ENCODE measurements at regions not wholly inside any gene's neighbourhood (a gene's known extent, or its start where the extent isn't known, plus 50 kb on each side); places are given as distances from the start of the nearest gene placed in this dataset.

DNA sequence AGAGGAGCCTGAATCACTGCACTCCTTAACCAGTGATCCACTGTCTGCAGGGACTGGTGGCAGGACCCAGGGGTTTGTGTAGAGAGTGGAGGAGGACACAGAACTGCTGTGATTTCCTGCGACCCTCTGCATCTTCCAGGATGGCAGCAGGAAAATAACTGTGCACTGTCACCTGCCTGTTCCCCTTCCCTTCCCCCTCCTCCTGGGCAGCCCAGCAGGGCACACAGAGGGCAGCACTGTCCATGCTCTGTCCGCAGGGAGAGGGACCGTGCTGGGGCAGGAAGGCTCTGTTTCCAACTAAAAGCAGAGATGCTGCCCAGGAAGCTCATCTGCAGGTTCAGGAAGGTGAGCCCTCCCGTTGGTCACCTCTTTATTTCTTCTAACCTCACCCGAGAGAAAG is 168.7 kb downstream of the ZBTB18 start:
- no peak for DNase-seq (ENCODE audit: low read depth in 1 of 2, low spot score in 1 of 2)
- in situ Hi-C loops (cut with HindIII; ENCODE audit: low pct_unique_long_range_greater_than_20kb, low sequenced_read_pairs): no loop called here
- TF ChIP-seq JUND (IDR thresholded peaks at IDR 0.05; ENCODE audit: low read depth): no peak

DNA sequence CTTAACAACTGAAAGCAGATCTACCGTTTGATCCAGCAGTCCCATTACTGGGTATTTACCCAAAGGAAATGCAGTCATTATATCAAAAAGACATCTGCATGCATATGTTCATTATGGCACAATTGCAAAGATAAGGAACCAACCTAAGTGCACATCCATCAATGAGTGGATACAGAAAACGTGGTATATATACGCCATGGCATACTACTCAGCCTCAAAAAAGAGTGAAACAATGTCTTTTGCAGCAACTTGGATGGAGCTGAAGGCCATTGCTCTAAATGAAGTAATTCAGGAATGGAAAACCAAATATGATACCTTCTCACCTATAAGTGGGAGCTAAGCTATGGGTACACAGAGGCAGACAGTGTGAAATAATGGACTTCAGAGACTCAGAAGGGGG is 169.3 kb downstream of the ZBTB18 start:
- in situ Hi-C loops (cut with HindIII; ENCODE audit: low pct_unique_long_range_greater_than_20kb, low sequenced_read_pairs): no loop called here
- no peak for TF ChIP-seq JUND (IDR thresholded peaks at IDR 0.05; ENCODE audit: low read depth)
- no peak for DNase-seq (ENCODE audit: low read depth in 1 of 2, low spot score in 1 of 2)

DNA sequence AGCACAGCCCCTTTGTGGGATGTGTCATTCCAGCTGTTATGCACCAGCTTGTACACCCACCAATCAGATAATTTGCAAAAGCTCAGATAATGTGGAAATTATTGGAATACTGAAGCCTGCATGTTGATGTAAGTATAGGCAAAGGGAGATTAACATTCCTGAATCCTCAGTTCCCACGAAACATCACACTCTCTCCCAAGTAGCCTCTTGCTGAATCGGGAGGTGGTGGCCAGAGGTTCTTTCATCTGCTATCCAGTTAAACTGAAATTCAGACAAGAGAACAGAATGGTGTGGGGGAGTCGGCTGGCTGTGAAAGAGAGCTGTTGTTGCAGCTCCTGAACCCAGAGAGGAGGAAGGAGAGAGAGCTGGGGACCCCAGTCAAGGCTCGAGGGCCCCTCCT is 170.9 kb downstream of the ZBTB18 start:
- no peak for DNase-seq (ENCODE audit: low read depth in 1 of 2, low spot score in 1 of 2)
- no peak for TF ChIP-seq JUND (IDR thresholded peaks at IDR 0.05; ENCODE audit: low read depth)
- in situ Hi-C loops (cut with HindIII; ENCODE audit: low pct_unique_long_range_greater_than_20kb, low sequenced_read_pairs): no loop called here

DNA sequence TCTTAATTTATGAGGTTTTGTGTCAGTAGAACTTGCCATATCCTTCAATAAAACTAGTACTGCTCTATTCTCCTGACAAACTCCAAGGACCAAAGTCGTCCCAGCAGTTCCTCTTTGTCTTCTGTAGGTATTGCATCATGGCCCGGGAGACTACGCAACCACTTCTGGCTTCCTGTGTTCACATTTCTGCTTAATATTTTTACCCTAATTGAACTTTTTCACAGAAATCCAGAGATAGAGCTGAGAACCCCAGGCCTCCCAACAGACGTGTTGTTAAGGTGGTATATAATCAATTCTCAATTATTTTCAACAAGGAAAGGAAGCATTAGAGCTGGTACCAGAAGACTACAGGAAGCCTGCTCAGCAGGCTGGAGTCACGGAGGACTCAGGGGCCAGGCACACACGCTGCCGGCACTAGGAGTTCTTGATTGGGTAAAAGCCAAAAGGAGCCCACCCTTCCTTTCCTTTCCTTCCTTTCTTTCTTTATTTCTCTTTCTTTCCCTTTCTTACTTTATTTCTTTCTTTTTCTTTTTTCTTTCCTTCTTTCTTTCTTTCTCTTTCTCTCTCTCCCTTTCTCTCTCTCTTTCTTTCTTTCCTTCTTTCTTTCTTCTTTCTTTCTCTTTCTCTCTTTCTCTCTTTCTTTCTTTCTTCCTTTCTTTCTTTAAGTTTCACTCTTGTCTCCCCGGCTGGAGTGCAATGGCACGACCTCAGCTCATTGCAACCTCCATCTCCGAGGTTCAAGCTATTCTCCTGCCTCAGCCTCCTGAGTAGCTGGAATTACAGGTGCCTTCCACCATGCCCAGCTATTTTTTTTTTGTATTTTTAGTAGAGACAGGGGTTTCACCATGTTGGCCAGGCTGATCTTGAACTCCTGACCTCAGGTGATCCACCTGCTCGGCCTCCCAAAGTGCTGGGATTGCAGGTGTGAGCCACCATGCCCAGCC is 173.7 kb downstream of the ZBTB18 start:
- no peak for TF ChIP-seq JUND (IDR thresholded peaks at IDR 0.05; ENCODE audit: low read depth)
- no peak for DNase-seq (ENCODE audit: low read depth in 1 of 2, low spot score in 1 of 2)
- in situ Hi-C loops (cut with HindIII; ENCODE audit: low pct_unique_long_range_greater_than_20kb, low sequenced_read_pairs): no loop called here

DNA sequence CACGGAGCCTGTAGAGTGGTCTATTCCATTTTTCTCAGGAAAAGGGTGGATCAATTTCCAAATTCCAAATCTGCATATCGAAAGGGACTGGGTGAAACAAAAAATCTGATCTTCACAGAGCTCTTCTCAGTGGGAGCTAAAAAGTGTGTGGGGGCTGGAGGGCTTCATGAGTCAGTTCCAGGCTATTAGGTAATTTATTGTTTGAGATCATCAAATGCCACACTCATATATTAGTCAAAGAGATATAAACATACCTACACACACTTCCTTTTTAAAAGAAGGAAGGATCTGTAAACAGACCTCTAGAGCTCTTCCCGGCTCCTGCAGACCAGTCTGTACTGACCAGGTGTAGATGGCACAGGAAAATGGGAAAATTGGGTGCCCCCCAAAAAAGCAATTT is 175.4 kb downstream of the ZBTB18 start:
- no peak for TF ChIP-seq JUND (IDR thresholded peaks at IDR 0.05; ENCODE audit: low read depth)
- no peak for DNase-seq (ENCODE audit: low read depth in 1 of 2, low spot score in 1 of 2)
- in situ Hi-C loops (cut with HindIII; ENCODE audit: low pct_unique_long_range_greater_than_20kb, low sequenced_read_pairs): no loop called here

DNA sequence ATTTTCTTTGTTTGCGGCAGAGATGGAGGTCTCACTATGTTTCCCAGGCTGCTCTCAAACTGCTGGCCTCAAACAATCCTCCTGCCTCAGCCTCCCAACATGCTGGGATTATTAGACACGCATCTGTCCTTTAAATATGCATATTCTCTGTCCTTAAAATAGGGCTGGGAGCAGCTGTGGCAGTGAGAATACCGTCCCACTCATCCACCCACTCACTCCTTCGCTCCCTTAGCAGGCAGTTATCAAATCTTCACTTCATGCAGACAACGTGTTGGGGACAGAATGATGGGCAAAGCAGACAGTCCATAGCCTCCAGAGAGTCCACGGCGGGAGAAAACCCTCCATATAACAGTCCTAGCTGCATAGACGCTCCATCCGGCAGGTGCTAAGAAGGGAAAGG is 179.4 kb downstream of the ZBTB18 start:
- no peak for TF ChIP-seq JUND (IDR thresholded peaks at IDR 0.05; ENCODE audit: low read depth)
- in situ Hi-C loops (cut with HindIII; ENCODE audit: low pct_unique_long_range_greater_than_20kb, low sequenced_read_pairs): no loop called here
- DNase-seq (ENCODE audit: low read depth in 1 of 2, low spot score in 1 of 2): no peak

DNA sequence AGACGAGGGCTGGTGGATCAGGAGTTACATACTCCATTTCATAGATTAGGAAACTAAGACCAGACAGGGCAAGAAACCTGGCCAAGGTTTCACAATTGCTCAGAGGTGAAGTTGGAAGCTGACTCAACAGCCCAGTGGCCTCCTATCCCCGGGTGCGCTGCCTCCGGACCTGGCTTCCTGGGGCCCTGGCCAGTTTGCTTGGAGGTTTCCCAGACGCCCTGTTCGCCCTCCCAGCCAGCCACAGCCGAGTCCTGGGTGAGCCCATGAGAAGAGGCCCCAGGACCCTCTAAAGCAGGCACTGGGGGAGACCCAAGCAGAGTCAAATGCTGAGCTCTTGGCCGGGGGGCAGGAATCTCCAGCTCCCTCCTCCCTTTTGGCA is 180.1 kb downstream of the ZBTB18 start:
- TF ChIP-seq JUND (IDR thresholded peaks at IDR 0.05; ENCODE audit: low read depth): no peak
- in situ Hi-C loops (cut with HindIII; ENCODE audit: low pct_unique_long_range_greater_than_20kb, low sequenced_read_pairs): no loop called here
- no peak for DNase-seq (ENCODE audit: low read depth in 1 of 2, low spot score in 1 of 2)

DNA sequence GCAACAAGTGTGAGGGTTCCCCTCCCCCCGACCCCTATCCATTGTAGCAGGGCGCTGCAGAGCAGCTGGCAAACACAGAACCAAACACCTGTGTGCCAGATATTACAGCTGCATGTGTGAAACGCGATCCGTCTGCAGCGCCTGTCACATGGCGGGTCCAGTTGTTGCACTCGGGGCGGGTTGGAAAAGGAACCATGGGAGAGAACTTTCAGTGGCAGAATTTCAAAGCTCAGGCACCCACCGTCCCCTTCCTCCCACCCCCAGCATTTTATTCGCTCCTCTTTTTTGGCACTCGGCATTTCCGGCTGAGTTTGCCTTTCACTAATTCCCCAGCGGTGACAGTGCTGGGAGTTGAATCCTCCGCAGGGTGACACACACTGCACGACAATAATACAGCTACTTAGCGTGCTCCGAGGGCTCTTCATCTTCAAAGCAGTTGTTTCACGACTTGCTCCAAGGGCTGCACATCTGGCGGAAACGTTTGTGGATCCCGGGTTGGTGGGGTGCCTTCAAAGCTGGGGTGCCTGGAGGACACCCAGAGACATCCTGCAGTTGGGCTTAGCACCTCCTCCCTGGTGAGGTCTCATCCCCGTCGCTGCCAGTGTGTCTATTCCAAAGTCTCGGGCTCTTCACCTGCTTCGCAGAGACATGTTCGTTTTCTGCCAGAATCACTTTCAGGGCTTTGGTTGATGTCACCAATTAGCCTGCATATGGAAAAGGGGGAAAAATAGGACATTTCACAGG is 180.7 kb downstream of the ZBTB18 start:
- in situ Hi-C loops (cut with HindIII; ENCODE audit: low pct_unique_long_range_greater_than_20kb, low sequenced_read_pairs): no loop called here
- no peak for TF ChIP-seq JUND (IDR thresholded peaks at IDR 0.05; ENCODE audit: low read depth)
- peak in 1 of 2 experiments; percentile 23 for DNase-seq (ENCODE audit: low read depth in 1 of 2, low spot score in 1 of 2)

DNA sequence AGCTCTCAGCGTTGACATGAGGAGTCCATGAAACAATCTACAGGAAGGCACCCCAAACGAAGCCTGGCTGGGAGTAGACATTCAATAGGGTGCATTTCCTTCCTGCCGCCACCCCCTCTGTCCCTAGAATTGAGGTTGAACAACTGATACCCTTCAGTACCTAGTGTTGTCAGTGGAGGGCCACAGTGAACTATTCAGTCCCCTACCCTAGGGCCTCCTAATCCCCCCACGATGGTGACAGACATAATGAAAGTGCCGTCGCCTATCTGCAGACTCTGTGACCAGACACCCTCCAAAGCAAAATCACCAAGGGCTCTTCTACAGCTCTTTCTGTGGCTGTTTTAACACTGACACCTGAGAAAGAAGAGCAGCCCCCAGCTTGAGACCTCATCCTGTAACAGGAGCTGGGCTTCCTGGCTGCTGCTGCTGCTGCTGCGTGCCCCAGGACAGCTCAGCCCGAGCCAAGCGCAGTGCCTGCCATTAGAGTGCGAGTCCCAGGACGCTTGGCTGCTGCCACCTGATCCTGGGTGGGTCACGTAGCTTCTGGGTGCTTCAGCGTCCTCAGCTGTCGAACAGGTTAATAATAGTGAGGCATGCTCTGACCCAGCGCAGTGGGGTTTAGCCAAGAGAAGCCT is 183.0 kb downstream of the ZBTB18 start:
- no peak for TF ChIP-seq JUND (IDR thresholded peaks at IDR 0.05; ENCODE audit: low read depth)
- in situ Hi-C loops (cut with HindIII; ENCODE audit: low pct_unique_long_range_greater_than_20kb, low sequenced_read_pairs): no loop called here
- no peak for DNase-seq (ENCODE audit: low read depth in 1 of 2, low spot score in 1 of 2)

DNA sequence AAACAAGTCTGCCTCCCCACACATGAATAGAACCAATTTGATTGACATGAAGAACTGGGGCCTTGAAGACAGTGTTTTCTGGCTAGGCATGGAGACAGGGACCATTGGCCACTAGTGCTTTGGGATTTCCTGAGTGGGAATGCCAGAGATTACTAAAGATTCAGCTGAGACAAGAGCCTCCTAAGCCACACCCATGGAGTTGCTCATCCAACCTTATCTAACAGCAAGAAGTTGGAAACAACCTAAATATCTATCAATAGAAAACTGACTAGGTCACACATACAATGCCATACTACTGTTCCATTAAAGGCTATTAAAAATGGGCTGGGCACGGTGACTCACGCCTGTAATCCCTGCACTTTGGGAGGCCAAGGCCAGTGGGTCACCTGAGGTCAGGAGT is 184.1 kb downstream of the ZBTB18 start:
- TF ChIP-seq JUND (IDR thresholded peaks at IDR 0.05; ENCODE audit: low read depth): no peak
- DNase-seq (ENCODE audit: low read depth in 1 of 2, low spot score in 1 of 2): no peak
- in situ Hi-C loops (cut with HindIII; ENCODE audit: low pct_unique_long_range_greater_than_20kb, low sequenced_read_pairs): no loop called here

DNA sequence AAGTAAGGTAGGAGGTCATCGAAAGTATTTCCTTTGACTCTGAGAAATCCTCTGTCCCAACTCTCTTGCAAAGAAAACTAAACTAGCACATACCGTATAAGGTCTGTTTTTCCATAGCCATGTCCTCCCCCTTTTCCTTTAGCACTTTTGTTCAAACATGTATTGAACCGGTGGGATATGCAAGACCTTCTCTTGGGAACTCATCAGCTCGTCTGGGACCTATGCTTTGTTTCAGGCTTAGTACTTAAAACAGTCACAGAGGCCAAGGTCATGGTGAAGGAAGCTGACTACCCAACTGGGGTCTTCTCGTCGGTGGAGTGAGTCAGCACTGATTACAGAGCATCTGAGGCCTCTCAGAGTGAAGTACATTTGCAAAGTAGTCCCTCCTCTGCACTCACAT is 185.0 kb downstream of the ZBTB18 start:
- DNase-seq (ENCODE audit: low read depth in 1 of 2, low spot score in 1 of 2): no peak
- in situ Hi-C loops (cut with HindIII; ENCODE audit: low pct_unique_long_range_greater_than_20kb, low sequenced_read_pairs): no loop called here
- TF ChIP-seq JUND (IDR thresholded peaks at IDR 0.05; ENCODE audit: low read depth): no peak

DNA sequence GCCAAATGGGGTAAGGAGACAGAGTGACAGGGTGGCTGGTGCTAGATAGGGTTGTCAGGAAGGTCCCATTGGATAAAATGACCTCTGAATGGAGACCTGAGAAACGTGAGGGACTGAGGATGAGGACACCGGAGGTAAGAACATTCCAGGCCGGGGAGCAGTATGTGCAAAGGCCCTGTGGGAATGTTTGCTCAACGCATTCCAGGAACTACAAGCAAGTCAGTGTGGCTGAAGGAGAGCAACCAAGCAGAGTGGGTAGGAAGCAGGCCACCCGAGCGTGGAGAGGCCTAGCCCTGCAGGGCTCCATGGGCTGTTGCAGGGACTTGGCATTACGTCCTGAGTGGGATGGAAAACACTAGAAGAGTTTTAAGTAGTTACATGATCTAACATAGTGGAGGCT is 185.6 kb downstream of the ZBTB18 start:
- no peak for TF ChIP-seq JUND (IDR thresholded peaks at IDR 0.05; ENCODE audit: low read depth)
- in situ Hi-C loops (cut with HindIII; ENCODE audit: low pct_unique_long_range_greater_than_20kb, low sequenced_read_pairs): no loop called here
- DNase-seq (ENCODE audit: low read depth in 1 of 2, low spot score in 1 of 2): peak in 1 of 2 experiments; percentile 47

DNA sequence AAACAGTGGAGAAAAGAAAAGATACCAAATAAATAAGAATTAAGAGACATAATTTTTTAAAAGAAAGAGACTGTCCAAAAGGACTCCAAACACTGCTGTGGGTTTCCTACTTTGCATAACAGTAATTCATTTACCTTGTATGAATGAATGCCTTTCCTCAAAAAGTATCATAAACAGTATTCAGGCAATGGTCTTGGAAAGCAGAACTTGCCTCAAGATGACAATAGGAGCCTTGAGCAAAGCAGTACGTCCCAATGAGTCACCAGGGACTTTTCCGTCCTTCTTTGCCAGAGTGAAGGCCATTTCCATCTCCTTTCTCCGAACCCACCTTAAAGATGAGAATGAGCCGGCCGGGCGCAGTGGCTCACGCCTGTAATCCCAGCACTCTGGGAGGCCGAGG is 186.4 kb downstream of the ZBTB18 start:
- no peak for DNase-seq (ENCODE audit: low read depth in 1 of 2, low spot score in 1 of 2)
- TF ChIP-seq JUND (IDR thresholded peaks at IDR 0.05; ENCODE audit: low read depth): no peak
- in situ Hi-C loops (cut with HindIII; ENCODE audit: low pct_unique_long_range_greater_than_20kb, low sequenced_read_pairs): no loop called here

Measured in T47D (cell line).